GM23338 (cell line): ENCODE measurements at regions not wholly inside any gene's neighbourhood (a gene's known extent, or its start where the extent isn't known, plus 50 kb on each side); places are given as distances from the start of the nearest gene placed in this dataset.

Source experiments
- ATAC-seq: fragments of 200-7000 bp; cut with Tn5 transposase; 3 replicates; pipeline ENCODE4 v1.9.1; 2020
- DNase-seq: peaks from one replicate; pipeline ENCODE4 v3.0.0-alpha.2; 2015; ENCODE audit warnings: low spot score
- H2AFZ ChIP-seq: fragments of 200-600 bp; sonication (generic); 2 replicates; pipeline ENCODE4 v1.8.0; 2016; ENCODE audit warnings: antibody characterized with exemption, mild to moderate bottlenecking, moderate library complexity
- H3F3A ChIP-seq: fragments of 200-600 bp; sonication (generic); replicated peaks from 2 replicates; pipeline ENCODE4 v1.8.0; 2017; ENCODE audit warnings: antibody characterized with exemption, mixed run types, low read depth
- H3K27ac ChIP-seq: fragments of 200-600 bp; sonication (generic); 2 replicates; pipeline ENCODE4 v1.6.1; 2016; ENCODE audit warnings: low read depth
- H3K27me3 ChIP-seq: fragments of 200-600 bp; sonication (generic); 2 replicates; pipeline ENCODE4 v1.8.0; 2016; ENCODE audit warnings: mild to moderate bottlenecking, mixed run types, moderate library complexity; ENCODE audit not compliant: insufficient read depth
- H3K36me3 ChIP-seq: fragments of 200-600 bp; sonication (generic); 2 replicates; pipeline ENCODE4 v1.8.0; 2016; ENCODE audit warnings: mild to moderate bottlenecking; ENCODE audit not compliant: insufficient read depth
- H3K4me1 ChIP-seq: fragments of 200-600 bp; sonication (generic); 2 replicates; pipeline ENCODE4 v1.8.0; 2016; ENCODE audit warnings: mild to moderate bottlenecking, moderate library complexity; ENCODE audit not compliant: insufficient read depth
- H3K4me2 ChIP-seq: fragments of 200-600 bp; sonication (generic); 2 replicates; pipeline ENCODE4 v1.7.1; 2017; ENCODE audit warnings: mixed run types
- H3K4me3 ChIP-seq: fragments of 200-600 bp; sonication (generic); 2 replicates; pipeline ENCODE4 v1.6.1; 2016; ENCODE audit warnings: mixed run types
- H3K79me2 ChIP-seq: fragments of 200-600 bp; sonication (generic); replicated peaks from 2 replicates; pipeline ENCODE4 v1.8.0; 2017; ENCODE audit warnings: mild to moderate bottlenecking; ENCODE audit not compliant: insufficient read depth
- H3K9me2 ChIP-seq: fragments of 200-600 bp; sonication (generic); 2 replicates; pipeline ENCODE4 v1.8.0; 2017; ENCODE audit not compliant: insufficient read depth
- H4K20me1 ChIP-seq: fragments of 200-600 bp; sonication (generic); replicated peaks from 2 replicates; pipeline ENCODE4 v1.8.0; 2017; ENCODE audit warnings: mild to moderate bottlenecking; ENCODE audit not compliant: insufficient read depth
- H3K27ac Mint-ChIP-seq: 2 replicates; pipeline ENCODE4 v1.8.0; 2020; ENCODE audit warnings: inconsistent platforms, mild to moderate bottlenecking, moderate library complexity, mixed read lengths
- H3K27me3 Mint-ChIP-seq: 3 replicates; pipeline ENCODE4 v1.8.0; 2022; ENCODE audit warnings: low read depth, mild to moderate bottlenecking, moderate library complexity, mixed read lengths, inconsistent platforms; ENCODE audit not compliant: insufficient read depth, poor library complexity
- H3K36me3 Mint-ChIP-seq: 3 replicates; pipeline ENCODE4 v1.8.0; 2021; ENCODE audit warnings: low read depth, mild to moderate bottlenecking, inconsistent platforms, moderate library complexity, mixed read lengths
- H3K4me1 Mint-ChIP-seq: 3 replicates; pipeline ENCODE4 v1.8.0; 2020; ENCODE audit warnings: mild to moderate bottlenecking, inconsistent platforms, mixed read lengths
- H3K4me3 Mint-ChIP-seq: 3 replicates; pipeline ENCODE4 v1.8.0; 2021; ENCODE audit warnings: moderate library complexity, mild to moderate bottlenecking, inconsistent platforms, mixed read lengths
- H3K9me3 Mint-ChIP-seq: 3 replicates; pipeline ENCODE4 v1.8.0; 2020; ENCODE audit warnings: moderate library complexity, mild to moderate bottlenecking, inconsistent platforms, mixed read lengths
- CREB1 ChIP-seq: fragments of 250-450 bp; sonication (Bioruptor Pico); IDR thresholded peaks from 2 replicates; pipeline ENCODE4 v1.5.0; 2020; ENCODE audit warnings: low read depth, mild to moderate bottlenecking, moderate library complexity
- CTCF ChIP-seq, 2 experiments: fragments of 200-600 bp in 1 of 2; sonication (generic) in 1 of 2; conservative IDR thresholded peaks; 2 replicates each; pipeline versions ENCODE4 v1.5.1 to v1.6.1; 2016 to 2017; ENCODE audit warnings: antibody characterized with exemption in 2 of 2, low read depth in 2 of 2, mild to moderate bottlenecking in 2 of 2, moderate library complexity in 1 of 2
- ETS1 ChIP-seq: IDR thresholded peaks from 2 replicates; pipeline ENCODE4 v1.6.1; 2016; ENCODE audit warnings: antibody characterized with exemption
- EZH2 ChIP-seq: fragments of 200-600 bp; sonication (generic); IDR thresholded peaks from one replicate; pipeline ENCODE4 v1.8.0; 2017; ENCODE audit warnings: antibody characterized with exemption, mild to moderate bottlenecking, low read depth; ENCODE audit not compliant: unreplicated experiment
- EZH2phosphoT487 ChIP-seq: fragments of 200-600 bp; sonication (generic); IDR thresholded peaks from one replicate; pipeline ENCODE4 v1.8.1; 2018; ENCODE audit warnings: antibody characterized with exemption; ENCODE audit not compliant: unreplicated experiment
- JUNB ChIP-seq: IDR thresholded peaks from one replicate; pipeline ENCODE4 v1.6.1; 2016; ENCODE audit warnings: antibody characterized with exemption; ENCODE audit not compliant: unreplicated experiment
- NANOG ChIP-seq: IDR thresholded peaks from 2 replicates; pipeline ENCODE4 v1.6.1; 2016; ENCODE audit warnings: antibody characterized with exemption, borderline replicate concordance
- POLR2AphosphoS5 ChIP-seq: IDR thresholded peaks from 2 replicates; pipeline ENCODE4 v1.6.1; 2016; ENCODE audit warnings: antibody characterized with exemption, low read depth
- REST ChIP-seq: IDR thresholded peaks from one replicate; pipeline ENCODE4 v1.6.1; 2018; ENCODE audit warnings: antibody characterized with exemption; ENCODE audit not compliant: unreplicated experiment
- STAT1 ChIP-seq: IDR thresholded peaks from one replicate; pipeline ENCODE4 v1.6.1; 2016; ENCODE audit warnings: antibody characterized with exemption; ENCODE audit not compliant: unreplicated experiment
- ZNF114 ChIP-seq: fragments of 250-450 bp; sonication (Bioruptor Pico); IDR thresholded peaks from 2 replicates; pipeline ENCODE4 v1.5.0; 2020; ENCODE audit warnings: mild to moderate bottlenecking, moderate library complexity
- ZNF331 ChIP-seq: fragments of 250-450 bp; sonication (Bioruptor Pico); IDR thresholded peaks from 2 replicates; pipeline ENCODE4 v1.5.0; 2020; ENCODE audit warnings: low read depth, mild to moderate bottlenecking, moderate library complexity

GRCh38 chr12:19048943-19049342 is 80.6 kb upstream of the PLEKHA5 start:
- H3K9me3 Mint-ChIP-seq: no peaks in the 10 kb centered on the region; the same call in 2 of the 3 replicates
- H2AFZ ChIP-seq: no peak overlapping the region; the same call in 1 of the 2 replicates
- H3K79me2 ChIP-seq: no peaks in the 10 kb centered on the region
- H3K36me3 Mint-ChIP-seq: peaks cover 5% of the 10 kb centered on the region
- H3K36me3 ChIP-seq: no peaks in the 10 kb centered on the region
- peaks cover 18% of the 10 kb centered on the region for H3K4me1 ChIP-seq
- no peaks in the 10 kb centered on the region for H3K27me3 ChIP-seq
- H3K4me3 Mint-ChIP-seq: no peak overlapping the region
- TF ChIP-seq EZH2: no peak
- no peak for TF ChIP-seq EZH2phosphoT487
- TF ChIP-seq POLR2AphosphoS5: no peak
- no peak for TF ChIP-seq ZNF331 (CRISPR knock-in tag)
- TF ChIP-seq CREB1 (CRISPR knock-in tag): no peak
- no peak for TF ChIP-seq ZNF114 (CRISPR knock-in tag)
- no peak for TF ChIP-seq NANOG
- no peak for TF ChIP-seq CTCF (conservative IDR thresholded peaks at IDR 0.05; ENCODE audit: low read depth in 2 of 2)
- H3K27ac ChIP-seq: no peak overlapping the region
- no peak overlapping the region for H3K4me3 ChIP-seq
- H3F3A ChIP-seq: no peaks in the 10 kb centered on the region
- no peaks in the 10 kb centered on the region for H4K20me1 ChIP-seq
- ATAC-seq: no peak
- peaks cover 18% of the 10 kb centered on the region for H3K4me1 Mint-ChIP-seq
- H3K27ac Mint-ChIP-seq: no peak overlapping the region
- no peaks in the 10 kb centered on the region for H3K27me3 Mint-ChIP-seq
- no peaks in the 10 kb centered on the region for H3K9me2 ChIP-seq
- H3K4me2 ChIP-seq: no peak overlapping the region
- no peak for DNase-seq

GRCh38 chr12:19052689-19053088 is 76.8 kb upstream of the PLEKHA5 start:
- Mint-ChIP-seq H3K27me3 (no peaks in the 10 kb centered on the region), H3K4me1 (peaks cover 29% of the 10 kb centered on the region), H3K9me3 (no peaks in the 10 kb centered on the region), H3K27ac (no peak overlapping the region), H3K4me3 (no peak overlapping the region), H3K36me3 (no peaks in the 10 kb centered on the region)
- H3K27ac ChIP-seq: no peak overlapping the region
- DNase-seq (peak; percentile 29), ATAC-seq (peak; percentile 67)
- peak overlapping the region; percentile 60 for H2AFZ ChIP-seq
- H3K27me3 ChIP-seq: no peaks in the 10 kb centered on the region
- no peaks in the 10 kb centered on the region for H3K79me2 ChIP-seq
- H3K4me2 ChIP-seq: peak overlapping the region; percentile 16; the same call in 1 of the 2 replicates
- no peaks in the 10 kb centered on the region for H3K36me3 ChIP-seq
- no peak overlapping the region for H3K4me3 ChIP-seq
- H3K9me2 ChIP-seq: no peaks in the 10 kb centered on the region
- H3F3A ChIP-seq: no peaks in the 10 kb centered on the region
- H3K4me1 ChIP-seq: peaks cover 28% of the 10 kb centered on the region
- H4K20me1 ChIP-seq: no peaks in the 10 kb centered on the region
- TF ChIP-seq STAT1 (no peak), CREB1 (CRISPR knock-in tag) (no peak), NANOG (no peak), REST (no peak), EZH2 (no peak), ZNF331 (CRISPR knock-in tag) (no peak), ETS1 (no peak), EZH2phosphoT487 (no peak), CTCF (conservative IDR thresholded peaks at IDR 0.05; ENCODE audit: low read depth in 2 of 2) (no peak), ZNF114 (CRISPR knock-in tag) (no peak), POLR2AphosphoS5 (no peak), JUNB (no peak)
